Glutamatergic neuron (in vitro differentiated cells): ENCODE measurements at regions not wholly inside any gene's neighbourhood (a gene's known extent, or its start where the extent isn't known, plus 50 kb on each side); places are given as distances from the start of the nearest gene placed in this dataset.
"Not testable (repeated sequence)": the region's sequence is repeated elsewhere in the genome, so short reads cannot be mapped to it uniquely, and the experiment has no call there.

Source experiments
- DNase-seq: peaks from one replicate; pipeline ENCODE4 v3.0.0; 2022
- H3K27ac Mint-ChIP-seq: one replicate; pipeline ENCODE4 v1.8.0; 2020; ENCODE audit warnings: mild to moderate bottlenecking, mixed read lengths, inconsistent platforms; ENCODE audit not compliant: unreplicated experiment
- H3K27me3 Mint-ChIP-seq: one replicate; pipeline ENCODE4 v1.8.0; 2020; ENCODE audit warnings: mild to moderate bottlenecking, moderate library complexity, mixed read lengths, inconsistent platforms; ENCODE audit not compliant: unreplicated experiment
- H3K36me3 Mint-ChIP-seq: one replicate; pipeline ENCODE4 v1.8.0; 2020; ENCODE audit warnings: mild to moderate bottlenecking, mixed read lengths, inconsistent platforms; ENCODE audit not compliant: unreplicated experiment
- H3K4me1 Mint-ChIP-seq: one replicate; pipeline ENCODE4 v1.8.0; 2020; ENCODE audit warnings: mild to moderate bottlenecking, low read depth, mixed read lengths, inconsistent platforms; ENCODE audit not compliant: unreplicated experiment
- H3K4me3 Mint-ChIP-seq: one replicate; pipeline ENCODE4 v1.8.0; 2020; ENCODE audit warnings: mild to moderate bottlenecking, mixed read lengths, inconsistent platforms; ENCODE audit not compliant: unreplicated experiment
- H3K9me3 Mint-ChIP-seq: one replicate; pipeline ENCODE4 v1.8.0; 2020; ENCODE audit warnings: mild to moderate bottlenecking, moderate library complexity, mixed read lengths, inconsistent platforms; ENCODE audit not compliant: unreplicated experiment
- TF ChIP-seq, protein P1 (sequence below): fragments of 200-600 bp; sonication (generic); IDR thresholded peaks from one replicate; pipeline ENCODE4 v1.5.0; 2021; ENCODE audit not compliant: partially characterized antibody, unreplicated experiment

DNA sequence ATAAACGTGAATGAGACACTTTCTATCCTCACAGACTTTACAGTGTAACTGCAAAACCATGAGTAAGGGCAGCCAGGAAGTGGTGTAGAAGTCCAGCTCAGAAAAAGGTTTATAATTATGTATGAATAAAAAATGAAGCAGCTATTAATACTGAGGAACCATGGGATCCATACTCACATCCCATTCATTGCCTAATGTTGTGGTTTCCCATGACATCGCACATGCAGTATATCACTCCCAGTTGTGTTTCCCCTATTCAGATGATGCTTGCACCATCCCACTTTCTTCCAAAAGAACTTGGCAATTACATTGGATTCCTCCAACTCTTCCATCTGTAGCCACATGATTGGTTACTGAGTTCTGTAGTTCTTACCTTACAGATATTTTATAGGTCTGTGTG, 74.5 kb upstream of the SEMA3D start:
- Mint-ChIP-seq H3K27me3 (no peaks in the 10 kb centered on the region), H3K4me1 (no peaks in the 10 kb centered on the region), H3K36me3 (no peaks in the 10 kb centered on the region), H3K9me3 (peaks cover 2% of the 10 kb centered on the region), H3K4me3 (no peak overlapping the region), H3K27ac (no peak overlapping the region)
- DNase-seq = no peak
- TF ChIP-seq, protein P1, sequence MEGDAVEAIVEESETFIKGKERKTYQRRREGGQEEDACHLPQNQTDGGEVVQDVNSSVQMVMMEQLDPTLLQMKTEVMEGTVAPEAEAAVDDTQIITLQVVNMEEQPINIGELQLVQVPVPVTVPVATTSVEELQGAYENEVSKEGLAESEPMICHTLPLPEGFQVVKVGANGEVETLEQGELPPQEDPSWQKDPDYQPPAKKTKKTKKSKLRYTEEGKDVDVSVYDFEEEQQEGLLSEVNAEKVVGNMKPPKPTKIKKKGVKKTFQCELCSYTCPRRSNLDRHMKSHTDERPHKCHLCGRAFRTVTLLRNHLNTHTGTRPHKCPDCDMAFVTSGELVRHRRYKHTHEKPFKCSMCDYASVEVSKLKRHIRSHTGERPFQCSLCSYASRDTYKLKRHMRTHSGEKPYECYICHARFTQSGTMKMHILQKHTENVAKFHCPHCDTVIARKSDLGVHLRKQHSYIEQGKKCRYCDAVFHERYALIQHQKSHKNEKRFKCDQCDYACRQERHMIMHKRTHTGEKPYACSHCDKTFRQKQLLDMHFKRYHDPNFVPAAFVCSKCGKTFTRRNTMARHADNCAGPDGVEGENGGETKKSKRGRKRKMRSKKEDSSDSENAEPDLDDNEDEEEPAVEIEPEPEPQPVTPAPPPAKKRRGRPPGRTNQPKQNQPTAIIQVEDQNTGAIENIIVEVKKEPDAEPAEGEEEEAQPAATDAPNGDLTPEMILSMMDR = no peak

DNA sequence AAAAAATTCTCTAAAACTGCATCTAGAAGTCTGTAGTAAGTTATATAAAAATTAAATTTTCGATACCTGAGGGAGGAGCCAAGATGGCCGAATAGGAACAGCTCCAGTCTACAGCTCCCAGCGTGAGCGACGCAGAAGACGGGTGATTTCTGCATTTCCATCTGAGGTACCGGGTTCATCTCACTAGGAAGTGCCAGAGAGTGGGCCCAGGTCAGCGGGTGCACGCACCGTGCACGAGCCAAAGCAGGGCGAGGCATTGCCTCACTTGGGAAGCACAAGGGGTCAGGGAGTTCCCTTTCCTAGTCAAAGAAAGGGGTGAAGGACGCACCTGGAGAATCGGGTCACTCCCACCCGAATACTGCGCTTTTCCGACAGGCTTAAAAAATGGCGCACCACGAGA, 62.9 kb upstream of the SEMA3D start:
- not testable (repeated sequence) for DNase-seq, H3K4me1 Mint-ChIP-seq, H3K27ac Mint-ChIP-seq, H3K4me3 Mint-ChIP-seq, H3K27me3 Mint-ChIP-seq, H3K9me3 Mint-ChIP-seq, H3K36me3 Mint-ChIP-seq

DNA sequence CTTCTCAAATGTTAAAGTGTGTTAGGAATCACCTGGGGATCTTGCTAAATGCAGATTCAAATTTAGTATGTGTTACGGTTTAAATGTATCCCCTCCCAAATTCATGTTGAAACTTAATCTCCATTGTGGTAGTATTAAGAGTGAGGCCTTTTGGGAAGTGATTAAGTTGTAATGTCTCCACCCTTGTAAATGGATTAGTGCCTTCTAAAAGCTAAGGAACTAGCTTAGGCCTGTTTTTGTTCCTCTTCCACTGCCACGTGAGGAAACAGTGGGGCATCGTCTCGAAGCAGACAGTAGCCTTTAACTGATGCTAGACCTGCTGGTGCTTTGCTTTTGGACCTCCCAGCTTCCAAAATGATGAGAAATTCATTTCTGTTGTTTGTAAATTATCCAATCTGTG, 52.3 kb upstream of the SEMA3D start:
- Mint-ChIP-seq H3K4me3 (no peak overlapping the region), H3K27me3 (no peaks in the 10 kb centered on the region), H3K27ac (no peak overlapping the region), H3K36me3 (no peaks in the 10 kb centered on the region), H3K4me1 (no peaks in the 10 kb centered on the region), H3K9me3 (no peaks in the 10 kb centered on the region)
- DNase-seq = no peak
- TF ChIP-seq, protein P1 = no peak

DNA sequence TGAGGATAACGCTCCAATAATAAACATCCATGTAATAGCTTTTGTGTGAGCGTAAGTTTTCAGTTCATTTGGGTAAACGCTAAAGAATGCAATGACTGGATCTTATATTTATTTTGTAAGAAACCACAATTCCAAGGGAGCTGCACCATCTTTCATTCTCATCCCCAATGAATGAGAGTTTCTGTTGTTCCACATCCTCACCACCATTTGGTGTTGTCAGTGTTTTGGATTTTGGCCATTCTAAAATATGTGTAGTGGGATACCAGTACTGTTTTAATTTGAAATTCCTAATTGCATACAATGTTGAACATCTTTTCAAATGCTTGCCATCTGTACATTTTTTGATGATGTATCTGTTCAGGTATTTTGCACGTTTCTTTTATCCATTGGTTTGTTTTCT, 50.9 kb upstream of the SEMA3D start:
- no peaks in the 10 kb centered on the region for H3K27me3 Mint-ChIP-seq

More for the DNA sequence above, 50.9 kb upstream of the SEMA3D start:
- H3K9me3 Mint-ChIP-seq = no peaks in the 10 kb centered on the region
- no peak overlapping the region for H3K27ac Mint-ChIP-seq
- H3K4me1 Mint-ChIP-seq = no peaks in the 10 kb centered on the region
- H3K36me3 Mint-ChIP-seq = no peaks in the 10 kb centered on the region
- TF ChIP-seq, protein P1 = no peak
- no peak overlapping the region for H3K4me3 Mint-ChIP-seq
- no peak for DNase-seq
